ENCODE measurements at regions not wholly inside any gene's neighbourhood (a gene's known extent, or its start where the extent isn't known, plus 50 kb on each side); places are given as distances from the start of the nearest gene placed in this dataset.

DNA sequence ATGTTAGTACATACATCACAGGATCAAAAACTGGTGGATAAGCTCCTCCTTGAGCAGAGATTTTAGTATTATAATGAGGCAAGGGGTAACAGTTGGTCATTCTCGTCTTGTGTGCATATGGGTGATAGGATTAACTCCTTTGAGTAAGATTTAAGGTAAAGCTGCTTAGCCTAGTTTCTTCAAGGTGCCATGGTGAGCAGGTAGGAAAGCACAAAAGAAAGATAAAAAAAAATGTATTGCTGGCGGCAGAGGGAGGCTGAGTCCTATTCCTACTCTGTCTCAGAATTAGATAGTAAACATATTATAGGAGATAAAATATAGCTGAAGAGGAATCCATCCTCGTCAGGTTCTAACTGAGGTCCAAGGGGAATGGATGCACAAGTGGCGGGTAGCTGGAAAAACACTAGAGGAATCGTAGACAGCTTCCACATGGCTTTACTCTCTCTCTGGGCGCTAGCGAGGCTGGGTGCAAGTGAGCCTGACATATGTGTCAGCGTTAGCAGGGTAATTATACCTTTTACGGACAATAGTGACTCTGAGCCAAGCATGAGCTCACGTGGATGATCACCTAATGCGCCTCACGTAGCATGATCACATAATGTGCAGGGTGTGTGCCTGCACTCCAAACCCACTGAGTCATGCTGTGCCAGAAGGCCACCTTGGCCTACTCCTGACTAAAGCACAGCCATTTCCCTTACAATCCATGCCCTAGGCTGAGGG is 734.3 kb upstream of the MIR17HG start (continued):
- TF ChIP-seq, protein P1, sequence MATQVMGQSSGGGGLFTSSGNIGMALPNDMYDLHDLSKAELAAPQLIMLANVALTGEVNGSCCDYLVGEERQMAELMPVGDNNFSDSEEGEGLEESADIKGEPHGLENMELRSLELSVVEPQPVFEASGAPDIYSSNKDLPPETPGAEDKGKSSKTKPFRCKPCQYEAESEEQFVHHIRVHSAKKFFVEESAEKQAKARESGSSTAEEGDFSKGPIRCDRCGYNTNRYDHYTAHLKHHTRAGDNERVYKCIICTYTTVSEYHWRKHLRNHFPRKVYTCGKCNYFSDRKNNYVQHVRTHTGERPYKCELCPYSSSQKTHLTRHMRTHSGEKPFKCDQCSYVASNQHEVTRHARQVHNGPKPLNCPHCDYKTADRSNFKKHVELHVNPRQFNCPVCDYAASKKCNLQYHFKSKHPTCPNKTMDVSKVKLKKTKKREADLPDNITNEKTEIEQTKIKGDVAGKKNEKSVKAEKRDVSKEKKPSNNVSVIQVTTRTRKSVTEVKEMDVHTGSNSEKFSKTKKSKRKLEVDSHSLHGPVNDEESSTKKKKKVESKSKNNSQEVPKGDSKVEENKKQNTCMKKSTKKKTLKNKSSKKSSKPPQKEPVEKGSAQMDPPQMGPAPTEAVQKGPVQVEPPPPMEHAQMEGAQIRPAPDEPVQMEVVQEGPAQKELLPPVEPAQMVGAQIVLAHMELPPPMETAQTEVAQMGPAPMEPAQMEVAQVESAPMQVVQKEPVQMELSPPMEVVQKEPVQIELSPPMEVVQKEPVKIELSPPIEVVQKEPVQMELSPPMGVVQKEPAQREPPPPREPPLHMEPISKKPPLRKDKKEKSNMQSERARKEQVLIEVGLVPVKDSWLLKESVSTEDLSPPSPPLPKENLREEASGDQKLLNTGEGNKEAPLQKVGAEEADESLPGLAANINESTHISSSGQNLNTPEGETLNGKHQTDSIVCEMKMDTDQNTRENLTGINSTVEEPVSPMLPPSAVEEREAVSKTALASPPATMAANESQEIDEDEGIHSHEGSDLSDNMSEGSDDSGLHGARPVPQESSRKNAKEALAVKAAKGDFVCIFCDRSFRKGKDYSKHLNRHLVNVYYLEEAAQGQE (IDR thresholded peaks at IDR 0.05): no peak
- TF ChIP-seq RXRA (IDR thresholded peaks at IDR 0.05) (no peak), SP1 (IDR thresholded peaks at IDR 0.05) (no peak), NR2F2 (IDR thresholded peaks at IDR 0.05) (no peak), EGR1 (IDR thresholded peaks at IDR 0.05; ENCODE audit: low read depth in 2 of 2) (no peak), YY1 (IDR thresholded peaks at IDR 0.05) (no peak), GABPA (IDR thresholded peaks at IDR 0.05 in 1 of 2, conservative IDR thresholded peaks at IDR 0.05 in 1 of 2) (no peak), HNF4A (conservative IDR thresholded peaks at IDR 0.05) (no peak), RAD21 (IDR thresholded peaks at IDR 0.05) (no peak)
- TF ChIP-seq, protein P2, sequence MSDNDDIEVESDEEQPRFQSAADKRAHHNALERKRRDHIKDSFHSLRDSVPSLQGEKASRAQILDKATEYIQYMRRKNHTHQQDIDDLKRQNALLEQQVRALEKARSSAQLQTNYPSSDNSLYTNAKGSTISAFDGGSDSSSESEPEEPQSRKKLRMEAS (IDR thresholded peaks at IDR 0.05): no peak
- TF ChIP-seq, protein P3, sequence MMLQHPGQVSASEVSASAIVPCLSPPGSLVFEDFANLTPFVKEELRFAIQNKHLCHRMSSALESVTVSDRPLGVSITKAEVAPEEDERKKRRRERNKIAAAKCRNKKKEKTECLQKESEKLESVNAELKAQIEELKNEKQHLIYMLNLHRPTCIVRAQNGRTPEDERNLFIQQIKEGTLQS (IDR thresholded peaks at IDR 0.05): no peak

DNA sequence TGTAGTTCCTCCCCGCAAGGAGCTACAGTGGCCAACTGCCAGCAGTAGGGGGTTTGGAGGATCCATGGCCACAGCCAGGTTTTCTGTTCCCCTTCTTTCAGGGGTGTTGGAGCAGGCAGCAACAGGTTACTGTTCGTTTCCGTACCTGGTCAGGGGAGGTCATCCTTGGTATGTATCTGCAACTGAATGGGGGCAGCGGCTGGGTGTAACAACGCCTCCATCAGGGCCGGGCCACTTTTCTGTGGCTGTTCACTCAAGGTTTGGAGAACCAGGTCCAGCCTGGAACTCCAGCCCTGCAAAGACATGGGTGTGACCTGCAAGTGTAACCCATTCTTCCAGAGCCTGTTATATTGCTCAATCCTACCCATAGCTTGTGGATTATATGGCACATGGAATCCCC is 732.3 kb upstream of the MIR17HG start:
- DNase-seq (ENCODE audit: low spot score): no peak
- H3K9me3 ChIP-seq (ENCODE audit: control insufficient read depth in 4 of 4, low read length in 3 of 4): peaks cover 0 to 2% (median 0%) of the 10 kb centered on the region in 4 donors
- H3K9ac ChIP-seq (ENCODE audit: low read depth in 1 of 2, low read length in 2 of 2): no peak overlapping the region
- H3K27me3 ChIP-seq (ENCODE audit: control insufficient read depth in 4 of 4, insufficient read depth in 4 of 4, low read length in 3 of 4): no peaks in the 10 kb centered on the region
- H3K4me1 ChIP-seq (ENCODE audit: control insufficient read depth in 4 of 4, insufficient read depth in 4 of 4, low read length in 3 of 4): no peaks in the 10 kb centered on the region
- H3K4me3 ChIP-seq (ENCODE audit: low read depth in 1 of 3, low read length in 3 of 3): no peak overlapping the region
- TF ChIP-seq RXRA (IDR thresholded peaks at IDR 0.05): no peak
- no peak for TF ChIP-seq HNF4G (IDR thresholded peaks at IDR 0.05)
- TF ChIP-seq EGR1 (IDR thresholded peaks at IDR 0.05; ENCODE audit: low read depth in 2 of 2): no peak
- no peak for TF ChIP-seq TAF1 (conservative IDR thresholded peaks at IDR 0.05)
- TF ChIP-seq, protein P4, sequence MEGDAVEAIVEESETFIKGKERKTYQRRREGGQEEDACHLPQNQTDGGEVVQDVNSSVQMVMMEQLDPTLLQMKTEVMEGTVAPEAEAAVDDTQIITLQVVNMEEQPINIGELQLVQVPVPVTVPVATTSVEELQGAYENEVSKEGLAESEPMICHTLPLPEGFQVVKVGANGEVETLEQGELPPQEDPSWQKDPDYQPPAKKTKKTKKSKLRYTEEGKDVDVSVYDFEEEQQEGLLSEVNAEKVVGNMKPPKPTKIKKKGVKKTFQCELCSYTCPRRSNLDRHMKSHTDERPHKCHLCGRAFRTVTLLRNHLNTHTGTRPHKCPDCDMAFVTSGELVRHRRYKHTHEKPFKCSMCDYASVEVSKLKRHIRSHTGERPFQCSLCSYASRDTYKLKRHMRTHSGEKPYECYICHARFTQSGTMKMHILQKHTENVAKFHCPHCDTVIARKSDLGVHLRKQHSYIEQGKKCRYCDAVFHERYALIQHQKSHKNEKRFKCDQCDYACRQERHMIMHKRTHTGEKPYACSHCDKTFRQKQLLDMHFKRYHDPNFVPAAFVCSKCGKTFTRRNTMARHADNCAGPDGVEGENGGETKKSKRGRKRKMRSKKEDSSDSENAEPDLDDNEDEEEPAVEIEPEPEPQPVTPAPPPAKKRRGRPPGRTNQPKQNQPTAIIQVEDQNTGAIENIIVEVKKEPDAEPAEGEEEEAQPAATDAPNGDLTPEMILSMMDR (IDR thresholded peaks at IDR 0.05; ENCODE audit: low read depth, low read length, missing input control): no peak
- 91% methylated on average over 6 of the region's 6 CpGs for WGBS
- no peak overlapping the region for H3K27ac ChIP-seq (ENCODE audit: low read depth in 1 of 2, low read length in 2 of 2)
- H3K36me3 ChIP-seq (ENCODE audit: control insufficient read depth in 4 of 4, insufficient read depth in 3 of 4, low read depth in 1 of 4, low read length in 3 of 4): no peaks in the 10 kb centered on the region

DNA sequence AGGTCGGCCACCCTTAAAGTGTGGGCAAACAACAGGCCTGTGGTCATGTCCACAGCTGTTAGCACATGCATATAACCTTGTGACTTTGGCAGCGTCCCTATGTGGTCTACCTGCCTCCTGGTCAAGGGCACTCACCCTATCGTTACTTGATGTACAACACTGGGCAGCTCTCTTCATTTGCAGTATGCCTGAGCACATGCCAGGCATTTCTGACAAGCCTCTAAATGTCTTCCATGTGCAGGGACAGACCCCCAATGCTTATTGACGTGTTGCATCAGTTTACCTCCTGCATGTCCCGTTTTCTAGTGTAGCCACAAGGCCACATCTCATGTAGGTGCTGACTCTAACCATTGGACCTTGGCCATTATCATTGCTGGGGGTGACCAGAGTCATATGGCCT is 731.7 kb upstream of the MIR17HG start:
- H3K27me3 ChIP-seq (ENCODE audit: control insufficient read depth in 4 of 4, insufficient read depth in 4 of 4, low read length in 3 of 4): no peaks in the 10 kb centered on the region
- no peak overlapping the region for H3K4me3 ChIP-seq (ENCODE audit: low read depth in 1 of 3, low read length in 3 of 3)
- H3K9ac ChIP-seq (ENCODE audit: low read depth in 1 of 2, low read length in 2 of 2): no peak overlapping the region
- peaks cover 0 to 2% (median 0%) of the 10 kb centered on the region in 4 donors for H3K9me3 ChIP-seq (ENCODE audit: control insufficient read depth in 4 of 4, low read length in 3 of 4)
- 81% methylated on average over 5 of the region's 5 CpGs for WGBS
- no peak for DNase-seq (ENCODE audit: low spot score)
- no peak overlapping the region for H3K27ac ChIP-seq (ENCODE audit: low read depth in 1 of 2, low read length in 2 of 2)
- no peaks in the 10 kb centered on the region for H3K36me3 ChIP-seq (ENCODE audit: control insufficient read depth in 4 of 4, insufficient read depth in 3 of 4, low read depth in 1 of 4, low read length in 3 of 4)
- no peaks in the 10 kb centered on the region for H3K4me1 ChIP-seq (ENCODE audit: control insufficient read depth in 4 of 4, insufficient read depth in 4 of 4, low read length in 3 of 4)
- no peak for TF ChIP-seq TAF1 (conservative IDR thresholded peaks at IDR 0.05)
- no peak for TF ChIP-seq FOXA2 (IDR thresholded peaks at IDR 0.05)
- TF ChIP-seq, protein P4 (IDR thresholded peaks at IDR 0.05; ENCODE audit: low read depth, low read length, missing input control): no peak
- TF ChIP-seq YY1 (IDR thresholded peaks at IDR 0.05): no peak
- TF ChIP-seq GABPA (IDR thresholded peaks at IDR 0.05 in 1 of 2, conservative IDR thresholded peaks at IDR 0.05 in 1 of 2): no peak
- TF ChIP-seq, protein P1 (IDR thresholded peaks at IDR 0.05): no peak
- TF ChIP-seq FOXA1 (IDR thresholded peaks at IDR 0.05): no peak

All from liver (tissue), 8 donors.